Suppressor macrophage treated with lipopolysaccharide for 1 hour (primary cell): ENCODE measurements at regions not wholly inside any gene's neighbourhood (a gene's known extent, or its start where the extent isn't known, plus 50 kb on each side); places are given as distances from the start of the nearest gene placed in this dataset.

Experiments
- DNase-seq, 3 donors: peaks; one replicate each; pipeline ENCODE4 v3.0.0-alpha.2; 2020 to 2022

DNA sequence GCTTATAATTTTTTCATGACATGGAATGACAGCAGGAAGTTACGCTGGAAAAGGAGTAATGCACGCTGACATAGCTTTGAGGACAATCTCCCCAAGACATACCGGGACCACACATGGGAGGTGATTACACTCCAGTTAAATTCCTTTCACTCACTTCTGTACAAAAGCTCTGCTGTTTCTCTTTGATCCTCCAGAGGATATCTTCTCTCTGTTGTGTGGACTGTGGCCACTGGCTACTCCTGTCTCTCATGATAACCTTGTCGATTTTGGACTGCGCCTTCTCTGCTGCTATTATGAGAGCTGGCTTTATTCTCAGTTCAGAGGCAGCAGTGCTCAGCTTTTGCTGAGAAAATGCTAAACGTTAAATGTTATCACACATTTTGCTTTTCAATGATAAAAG lies 464.6 kb downstream of the FGF9 start:
- no peak for DNase-seq

- no peak for DNase-seq
Measured at GRCh38 chr13:22137361-22138050, 466.6 kb downstream of the FGF9 start.

- no peak for DNase-seq
Measured at GRCh38 chr13:22138947-22139346, 468.1 kb downstream of the FGF9 start.

- DNase-seq: no peak
Measured at GRCh38 chr13:22141716-22142115, 470.8 kb downstream of the FGF9 start.

DNA sequence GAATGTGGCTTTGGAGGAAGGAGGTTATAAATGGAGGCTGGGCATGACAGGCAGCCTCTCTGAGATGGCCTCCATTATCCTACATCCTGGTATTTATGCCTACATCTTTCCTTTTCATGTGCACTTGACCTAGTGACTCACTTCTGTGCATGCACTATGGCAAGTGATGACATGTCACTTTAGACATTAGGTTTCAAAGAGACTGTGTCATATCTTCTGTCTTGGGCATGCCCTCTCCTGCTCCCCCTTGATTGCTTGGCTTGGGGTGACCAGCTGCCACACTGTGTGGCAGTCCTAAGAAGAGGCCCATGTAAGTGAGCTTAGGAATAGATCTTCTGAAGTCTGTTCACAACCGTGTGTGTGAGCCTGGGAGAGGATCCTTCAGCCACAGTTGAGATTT lies 472.8 kb downstream of the FGF9 start:
- DNase-seq: no peak

- no peak for DNase-seq
Measured at GRCh38 chr13:22144806-22145205, 473.9 kb downstream of the FGF9 start.

GRCh38 chr13:22148187-22148586 lies 477.3 kb downstream of the FGF9 start:
- DNase-seq: no peak

GRCh38 chr13:22152751-22153150 lies 481.9 kb downstream of the FGF9 start:
- no peak for DNase-seq

GRCh38 chr13:22154041-22154440 lies 483.2 kb downstream of the FGF9 start:
- no peak for DNase-seq

- peak; percentile 3 to 30 (median 22) for DNase-seq
Measured at GRCh38 chr13:22161871-22162270, 491.0 kb downstream of the FGF9 start.

DNA sequence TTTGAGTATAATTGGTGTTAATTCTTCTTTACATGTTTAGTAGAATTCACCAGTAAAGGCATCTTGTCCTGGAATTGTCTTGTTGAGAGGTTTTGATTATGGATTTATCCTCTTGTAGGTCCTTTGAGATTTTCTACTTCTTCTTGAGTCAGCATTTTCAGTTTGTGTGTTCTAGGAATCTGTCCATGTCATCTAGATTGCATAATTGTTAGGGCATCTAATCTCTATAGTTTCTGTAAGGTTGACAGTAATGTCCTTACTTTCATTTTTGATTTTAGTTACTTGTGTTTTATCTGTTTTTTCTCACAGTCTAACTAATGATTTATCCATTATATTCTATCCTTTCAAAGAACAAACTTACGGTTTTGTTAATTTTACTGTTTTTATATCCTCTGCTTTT lies 492.0 kb downstream of the FGF9 start:
- peak; percentile 5 to 53 (median 53) for DNase-seq

GRCh38 chr13:22168437-22169190 lies 497.7 kb downstream of the FGF9 start:
- no peak for DNase-seq

DNA sequence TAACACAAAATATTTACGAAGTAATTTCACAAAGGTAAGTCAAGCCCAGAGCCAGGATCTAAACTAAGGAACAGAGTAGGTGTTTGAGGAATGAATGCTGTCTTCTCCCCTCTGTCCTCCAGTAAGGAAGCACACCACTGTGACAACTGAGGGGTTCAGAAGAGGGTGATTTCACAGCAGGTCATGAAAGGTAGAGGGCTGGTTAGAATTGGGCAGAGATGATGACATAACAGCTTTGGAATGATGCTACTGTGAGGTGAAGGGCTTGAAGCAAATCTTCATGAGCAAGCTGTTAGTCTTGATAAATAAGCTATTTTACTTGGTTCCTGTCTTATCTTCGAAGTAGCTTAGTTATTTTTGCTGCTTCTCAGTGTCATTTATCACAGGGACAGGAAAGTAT lies 498.6 kb downstream of the FGF9 start:
- no peak for DNase-seq

DNA sequence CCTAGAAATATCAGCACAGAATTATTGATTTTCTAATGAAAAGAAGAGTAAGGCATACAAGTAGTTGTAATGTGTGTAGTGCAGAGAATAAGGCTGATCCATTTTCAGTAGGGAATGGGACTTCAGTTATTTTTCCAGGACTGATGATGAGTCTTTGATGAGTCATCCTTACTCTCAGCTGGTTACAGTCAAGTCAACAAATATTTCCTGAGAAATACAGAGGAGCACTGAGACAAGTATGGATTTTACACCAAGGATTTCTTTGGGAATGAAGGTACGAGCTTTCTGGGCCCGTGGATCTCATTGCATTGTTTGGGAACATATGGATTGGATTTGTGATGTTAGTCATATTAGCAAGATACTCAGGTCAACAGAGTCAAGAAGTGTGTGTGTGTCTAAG lies 502.7 kb downstream of the FGF9 start:
- DNase-seq: peak in 2 of 3 donors; percentile 13 to 24

- no peak for DNase-seq
Measured at GRCh38 chr13:22175241-22175640, 504.4 kb downstream of the FGF9 start.

DNA sequence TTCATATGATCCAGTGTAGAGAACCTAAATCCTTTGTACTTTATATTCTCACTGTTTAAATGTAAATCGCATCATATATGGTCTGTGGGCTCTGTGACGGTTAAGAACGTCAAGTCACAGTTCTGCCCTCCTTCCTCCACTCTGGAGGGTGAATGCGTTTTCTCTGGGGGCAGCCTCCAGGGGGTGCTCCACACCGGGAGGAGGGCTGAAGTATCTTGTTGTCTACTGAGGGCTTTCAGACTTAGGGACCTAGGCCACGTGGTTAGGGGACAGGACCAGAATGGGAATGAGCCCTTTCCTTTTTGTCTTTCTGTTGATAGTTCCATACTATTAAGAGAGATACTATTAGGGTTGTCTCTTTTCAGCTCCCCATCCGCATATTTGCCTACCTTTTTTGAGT lies 504.9 kb downstream of the FGF9 start:
- DNase-seq: no peak

GRCh38 chr13:22176968-22177520 lies 506.2 kb downstream of the FGF9 start:
- DNase-seq: no peak

DNA sequence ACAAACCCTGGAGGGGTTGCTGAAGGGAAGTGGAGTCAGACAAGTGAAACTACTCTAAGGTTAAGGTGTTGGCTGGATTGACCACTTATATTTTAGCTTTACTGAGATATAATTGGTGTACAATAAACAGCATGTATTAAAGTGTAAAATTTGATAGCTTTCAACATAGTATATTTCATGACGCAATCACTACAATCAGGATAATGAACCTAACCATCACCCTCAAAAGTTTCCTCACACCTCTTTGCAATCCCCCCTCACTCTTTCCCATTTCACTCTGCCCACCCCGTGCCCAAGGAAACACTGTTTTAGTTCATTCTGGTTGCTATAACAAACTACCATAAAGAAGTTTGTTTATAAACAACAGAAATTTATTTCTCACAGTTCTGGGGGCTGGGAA lies 508.0 kb downstream of the FGF9 start:
- no peak for DNase-seq

DNA sequence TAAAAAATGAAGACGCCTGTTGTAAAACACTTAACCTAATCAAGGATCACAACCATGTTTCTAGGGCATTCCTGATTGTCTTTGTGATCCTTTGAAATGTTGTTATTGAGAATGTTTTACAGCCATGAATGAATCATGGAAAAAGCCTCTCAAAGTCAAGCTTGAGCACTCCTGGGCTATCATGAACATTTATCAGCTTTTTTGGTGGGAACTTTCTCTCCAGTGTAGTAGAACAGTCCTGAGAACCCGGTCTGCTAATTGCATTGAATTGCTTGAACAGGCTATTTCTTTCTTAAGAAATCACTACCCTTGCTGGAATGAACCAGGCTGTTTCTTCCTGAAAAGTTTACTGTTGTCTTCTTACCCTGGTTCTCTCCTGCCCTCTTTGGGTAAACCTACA lies 516.5 kb downstream of the FGF9 start:
- DNase-seq: no peak

- DNase-seq: no peak
Measured at GRCh38 chr13:22189176-22190048, 518.5 kb downstream of the FGF9 start.

GRCh38 chr13:22193070-22193469 lies 522.2 kb downstream of the FGF9 start:
- no peak for DNase-seq

GRCh38 chr13:22194106-22194805 lies 523.4 kb downstream of the FGF9 start:
- DNase-seq: no peak

DNA sequence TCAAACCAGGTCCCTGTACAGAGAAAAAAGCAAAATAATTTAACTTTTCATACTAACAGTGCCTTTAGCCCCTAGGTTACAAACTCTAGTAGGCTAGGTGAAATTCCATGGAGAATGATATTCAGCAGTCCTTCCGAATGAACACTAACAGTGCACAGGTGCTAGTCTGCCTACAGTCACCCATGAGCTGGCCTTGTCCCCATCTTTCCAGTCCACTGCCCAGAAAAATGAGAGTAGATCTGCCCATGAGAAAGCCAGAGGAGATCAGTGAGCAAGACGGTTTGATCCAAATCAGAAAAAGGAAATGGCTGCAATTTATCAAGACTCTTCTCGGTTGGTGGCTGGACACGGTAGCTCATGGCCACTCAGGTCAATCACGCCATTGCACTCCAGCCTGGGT lies 524.9 kb downstream of the FGF9 start:
- DNase-seq: no peak
